ENCODE measurements at regions not wholly inside any gene's neighbourhood (a gene's known extent, or its start where the extent isn't known, plus 50 kb on each side); places are given as distances from the start of the nearest gene placed in this dataset.

DNA sequence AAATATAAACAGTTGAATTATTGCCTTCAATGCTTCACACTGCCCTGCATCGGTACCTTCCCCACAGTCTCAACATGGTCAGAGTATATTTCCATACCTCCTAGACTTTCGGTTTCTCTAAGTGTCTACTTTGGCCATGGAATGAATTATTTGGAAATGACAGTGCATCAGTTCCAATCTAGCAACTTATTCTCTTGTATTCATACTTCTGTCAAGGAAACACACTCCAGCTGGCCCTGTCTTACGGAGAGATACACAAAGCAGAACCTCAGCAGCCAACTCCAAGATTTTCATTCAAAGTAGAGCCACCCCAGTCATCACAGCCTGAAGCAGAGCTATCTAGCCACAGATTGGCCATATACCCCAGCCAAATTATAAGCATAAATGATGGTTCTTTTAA is 518.4 kb upstream of the UBE2E2 start:
- intact Hi-C loops (cut with micrococcal nuclease) = no loop called here
- no TSS peak for BruUV-seq (replicated peaks)
- no peak for ATAC-seq
- H4K20me1 ChIP-seq (replicated peaks; ENCODE audit: control insufficient read depth, insufficient read depth, low read length) = no peaks in the 10 kb centered on the region
- no peaks in the 10 kb centered on the region for H3K79me2 ChIP-seq (ENCODE audit: control insufficient read depth, insufficient read depth, low read length)
- H3K9me1 ChIP-seq (ENCODE audit: control insufficient read depth, insufficient read depth, low read length) = no peaks in the 10 kb centered on the region
- ChIA-PET POLR2A (no interaction called here), CTCF (ENCODE audit: low intra/inter-chr PET ratio) (no interaction called here)
- no peak overlapping the region for H3K4me2 ChIP-seq (ENCODE audit: insufficient read depth, low read length)
- DNase-seq (ENCODE audit: extremely low read depth in 1 of 4, low spot score in 3 of 4) = no peak
- H3K27ac ChIP-seq (ENCODE audit: extremely low read depth, low read depth, low read length) = no peak overlapping the region
- H3K27me3 ChIP-seq (ENCODE audit: control insufficient read depth in 2 of 2, insufficient read depth in 2 of 2, low read length in 2 of 2) = no peaks in the 10 kb centered on the region
- WGBS (ENCODE audit: insufficient coverage, low coverage, missing lambda C conversion rate) = 0% methylated on average over 3 of the region's 3 CpGs
- in situ Hi-C loops (cut with MboI) = no loop called here
- H3K4me1 ChIP-seq (replicated peaks in 1 of 2; ENCODE audit: control insufficient read depth in 2 of 2, insufficient read depth in 2 of 2, low read length in 2 of 2) = no peaks in the 10 kb centered on the region
- H3K9ac ChIP-seq (ENCODE audit: insufficient read depth in 1 of 2, low read depth in 2 of 2, low read length in 2 of 2) = no peak overlapping the region
- no peak overlapping the region for H2AFZ ChIP-seq (ENCODE audit: low read depth, low read length)
- FAIRE-seq = no peak
- no peaks in the 10 kb centered on the region for H3K36me3 ChIP-seq (ENCODE audit: control insufficient read depth, insufficient read depth, low read length)
- no peak overlapping the region for H3K4me3 ChIP-seq
- no peaks in the 10 kb centered on the region; the same call in 1 of the 2 replicates for H3K9me3 ChIP-seq (replicated peaks; ENCODE audit: control insufficient read depth, insufficient read depth, low read depth, low read length)
- TF ChIP-seq RBM17 (IDR thresholded peaks at IDR 0.05; ENCODE audit: borderline replicate concordance, low read depth, low read length) (no peak), MECOM (CRISPR knock-in tag; IDR thresholded peaks at IDR 0.05) (no peak), TRIM28 (IDR thresholded peaks at IDR 0.05) (no peak), MEF2A (IDR thresholded peaks at IDR 0.05; ENCODE audit: control insufficient read depth, low read depth, low read length) (no peak), ZBTB34 (CRISPR knock-in tag; IDR thresholded peaks at IDR 0.05) (no peak), STAT5B (CRISPR knock-in tag; IDR thresholded peaks at IDR 0.05) (no peak), TCF7L2 (IDR thresholded peaks at IDR 0.05; ENCODE audit: low read depth, low read length) (no peak), XRCC5 (IDR thresholded peaks at IDR 0.05; ENCODE audit: low read depth, low read length) (no peak), CHAMP1 (IDR thresholded peaks at IDR 0.05) (no peak), KAT7 (CRISPR knock-in tag; IDR thresholded peaks at IDR 0.05; ENCODE audit: borderline replicate concordance) (no peak), DPF2 (IDR thresholded peaks at IDR 0.05) (no peak)
- TF ChIP-seq, protein P1, sequence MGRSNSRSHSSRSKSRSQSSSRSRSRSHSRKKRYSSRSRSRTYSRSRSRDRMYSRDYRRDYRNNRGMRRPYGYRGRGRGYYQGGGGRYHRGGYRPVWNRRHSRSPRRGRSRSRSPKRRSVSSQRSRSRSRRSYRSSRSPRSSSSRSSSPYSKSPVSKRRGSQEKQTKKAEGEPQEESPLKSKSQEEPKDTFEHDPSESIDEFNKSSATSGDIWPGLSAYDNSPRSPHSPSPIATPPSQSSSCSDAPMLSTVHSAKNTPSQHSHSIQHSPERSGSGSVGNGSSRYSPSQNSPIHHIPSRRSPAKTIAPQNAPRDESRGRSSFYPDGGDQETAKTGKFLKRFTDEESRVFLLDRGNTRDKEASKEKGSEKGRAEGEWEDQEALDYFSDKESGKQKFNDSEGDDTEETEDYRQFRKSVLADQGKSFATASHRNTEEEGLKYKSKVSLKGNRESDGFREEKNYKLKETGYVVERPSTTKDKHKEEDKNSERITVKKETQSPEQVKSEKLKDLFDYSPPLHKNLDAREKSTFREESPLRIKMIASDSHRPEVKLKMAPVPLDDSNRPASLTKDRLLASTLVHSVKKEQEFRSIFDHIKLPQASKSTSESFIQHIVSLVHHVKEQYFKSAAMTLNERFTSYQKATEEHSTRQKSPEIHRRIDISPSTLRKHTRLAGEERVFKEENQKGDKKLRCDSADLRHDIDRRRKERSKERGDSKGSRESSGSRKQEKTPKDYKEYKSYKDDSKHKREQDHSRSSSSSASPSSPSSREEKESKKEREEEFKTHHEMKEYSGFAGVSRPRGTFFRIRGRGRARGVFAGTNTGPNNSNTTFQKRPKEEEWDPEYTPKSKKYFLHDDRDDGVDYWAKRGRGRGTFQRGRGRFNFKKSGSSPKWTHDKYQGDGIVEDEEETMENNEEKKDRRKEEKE (IDR thresholded peaks at IDR 0.05; ENCODE audit: borderline replicate concordance in 1 of 2, control insufficient read depth in 1 of 2, low read depth in 2 of 2, low read length in 1 of 2) = no peak
- TF ChIP-seq, protein P2, sequence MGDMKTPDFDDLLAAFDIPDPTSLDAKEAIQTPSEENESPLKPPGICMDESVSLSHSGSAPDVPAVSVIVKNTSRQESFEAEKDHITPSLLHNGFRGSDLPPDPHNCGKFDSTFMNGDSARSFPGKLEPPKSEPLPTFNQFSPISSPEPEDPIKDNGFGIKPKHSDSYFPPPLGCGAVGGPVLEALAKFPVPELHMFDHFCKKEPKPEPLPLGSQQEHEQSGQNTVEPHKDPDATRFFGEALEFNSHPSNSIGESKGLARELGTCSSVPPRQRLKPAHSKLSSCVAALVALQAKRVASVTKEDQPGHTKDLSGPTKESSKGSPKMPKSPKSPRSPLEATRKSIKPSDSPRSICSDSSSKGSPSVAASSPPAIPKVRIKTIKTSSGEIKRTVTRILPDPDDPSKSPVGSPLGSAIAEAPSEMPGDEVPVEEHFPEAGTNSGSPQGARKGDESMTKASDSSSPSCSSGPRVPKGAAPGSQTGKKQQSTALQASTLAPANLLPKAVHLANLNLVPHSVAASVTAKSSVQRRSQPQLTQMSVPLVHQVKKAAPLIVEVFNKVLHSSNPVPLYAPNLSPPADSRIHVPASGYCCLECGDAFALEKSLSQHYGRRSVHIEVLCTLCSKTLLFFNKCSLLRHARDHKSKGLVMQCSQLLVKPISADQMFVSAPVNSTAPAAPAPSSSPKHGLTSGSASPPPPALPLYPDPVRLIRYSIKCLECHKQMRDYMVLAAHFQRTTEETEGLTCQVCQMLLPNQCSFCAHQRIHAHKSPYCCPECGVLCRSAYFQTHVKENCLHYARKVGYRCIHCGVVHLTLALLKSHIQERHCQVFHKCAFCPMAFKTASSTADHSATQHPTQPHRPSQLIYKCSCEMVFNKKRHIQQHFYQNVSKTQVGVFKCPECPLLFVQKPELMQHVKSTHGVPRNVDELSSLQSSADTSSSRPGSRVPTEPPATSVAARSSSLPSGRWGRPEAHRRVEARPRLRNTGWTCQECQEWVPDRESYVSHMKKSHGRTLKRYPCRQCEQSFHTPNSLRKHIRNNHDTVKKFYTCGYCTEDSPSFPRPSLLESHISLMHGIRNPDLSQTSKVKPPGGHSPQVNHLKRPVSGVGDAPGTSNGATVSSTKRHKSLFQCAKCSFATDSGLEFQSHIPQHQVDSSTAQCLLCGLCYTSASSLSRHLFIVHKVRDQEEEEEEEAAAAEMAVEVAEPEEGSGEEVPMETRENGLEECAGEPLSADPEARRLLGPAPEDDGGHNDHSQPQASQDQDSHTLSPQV (IDR thresholded peaks at IDR 0.05) = no peak
